NT2/D1 (cell line): ENCODE measurements at regions not wholly inside any gene's neighbourhood (a gene's known extent, or its start where the extent isn't known, plus 50 kb on each side); places are given as distances from the start of the nearest gene placed in this dataset.

Experiments
- DNase-seq: peaks from one replicate; pipeline ENCODE4 v3.0.0-alpha.2; 2011; ENCODE audit warnings: low read depth, low spot score
- H3K27me3 ChIP-seq: 2 replicates; pipeline ENCODE4 v1.6.0; 2011; ENCODE audit warnings: mild to moderate bottlenecking; ENCODE audit not compliant: insufficient read length, insufficient read depth
- H3K36me3 ChIP-seq: 2 replicates; pipeline ENCODE4 v1.6.1; 2011; ENCODE audit warnings: mild to moderate bottlenecking, low read length, mixed read lengths; ENCODE audit not compliant: insufficient read depth, insufficient read length
- H3K4me1 ChIP-seq: 2 replicates; pipeline ENCODE4 v1.5.1; 2011; ENCODE audit not compliant: insufficient read depth, insufficient read length
- H3K4me3 ChIP-seq: 2 replicates; pipeline ENCODE4 v1.5.1; 2011; ENCODE audit warnings: low read depth; ENCODE audit not compliant: insufficient read length
- H3K9ac ChIP-seq: 2 replicates; pipeline ENCODE4 v1.6.0; 2011; ENCODE audit warnings: low read depth; ENCODE audit not compliant: insufficient read length
- H3K9me3 ChIP-seq: 2 replicates; pipeline ENCODE4 v1.5.1; 2011; ENCODE audit warnings: mild to moderate bottlenecking, low read length; ENCODE audit not compliant: insufficient read depth
- SUZ12 ChIP-seq: IDR thresholded peaks from 2 replicates; pipeline ENCODE4 v1.6.1; 2011; ENCODE audit not compliant: insufficient read length, insufficient read depth; ENCODE audit errors: extremely low read depth
- YY1 ChIP-seq: IDR thresholded peaks from 2 replicates; pipeline ENCODE4 v1.6.1; 2011; ENCODE audit not compliant: insufficient read length, insufficient read depth
- ZNF274 ChIP-seq: IDR thresholded peaks from 2 replicates; pipeline ENCODE4 v1.6.1; 2011; ENCODE audit warnings: mild to moderate bottlenecking, low read depth, low read length

DNA sequence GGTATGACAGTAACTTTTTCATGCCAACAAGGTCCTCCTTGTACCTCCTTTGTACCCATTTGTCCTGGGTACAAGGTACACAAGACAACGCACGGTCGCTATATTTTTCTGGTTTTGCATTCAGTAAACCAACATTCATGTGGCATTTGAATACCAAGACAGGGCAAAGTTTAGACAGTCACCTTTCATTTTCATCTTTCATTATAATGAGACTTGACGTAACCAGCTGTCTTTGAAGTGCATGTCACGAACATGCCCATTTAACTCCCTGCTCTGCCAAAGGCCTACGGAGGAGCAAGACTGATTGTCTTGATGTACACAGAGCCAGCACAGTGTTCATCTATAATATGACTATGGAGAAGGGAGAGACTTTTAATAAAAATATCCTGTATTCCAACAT lies 91.0 kb downstream of the SETD4 start:
- H3K4me1 ChIP-seq, result no peaks in the 10 kb centered on the region
- no peak for DNase-seq
- TF ChIP-seq YY1 (no peak), ZNF274 (no peak), SUZ12 (no peak)

DNA sequence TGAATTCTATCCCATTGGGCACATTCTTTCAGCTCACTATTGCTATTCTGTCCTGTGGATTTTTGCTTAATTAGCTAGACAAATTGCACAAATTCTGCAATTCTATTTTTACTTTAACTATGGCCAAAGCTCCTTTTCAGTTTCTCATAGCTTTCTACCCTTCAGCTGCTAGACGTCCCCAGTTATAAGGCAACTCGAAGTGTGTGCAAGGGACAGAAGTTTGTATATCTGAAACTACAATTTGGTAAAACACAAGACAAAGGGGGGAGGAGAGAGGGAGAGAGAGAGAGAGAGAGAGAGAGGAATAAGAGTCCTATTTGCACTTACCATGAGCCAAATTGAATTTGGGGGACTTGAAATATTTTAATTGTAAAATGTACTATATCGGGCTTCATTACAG lies 91.8 kb downstream of the SETD4 start:
- Histone ChIP-seq H3K9me3 (no peaks in the 10 kb centered on the region), H3K9ac (no peak overlapping the region)
- TF ChIP-seq ZNF274, result no peak
- TF ChIP-seq SUZ12, result no peak
- TF ChIP-seq YY1, result no peak

More for the DNA sequence above, 91.0 kb downstream of the SETD4 start:
- H3K4me3 ChIP-seq, result no peak overlapping the region
- no peaks in the 10 kb centered on the region for H3K27me3 ChIP-seq
- H3K9ac ChIP-seq, result no peak overlapping the region
- H3K9me3 ChIP-seq, result no peaks in the 10 kb centered on the region
- H3K36me3 ChIP-seq, result no peaks in the 10 kb centered on the region

GRCh38 chr21:35965699-35966098 lies 94.6 kb downstream of the SETD4 start:
- H3K9me3 ChIP-seq, result no peaks in the 10 kb centered on the region
- no peak for TF ChIP-seq YY1
- no peak for TF ChIP-seq SUZ12
- no peak for TF ChIP-seq ZNF274
- no peak overlapping the region for H3K4me3 ChIP-seq
- no peak for DNase-seq
- no peak overlapping the region for H3K9ac ChIP-seq
- no peaks in the 10 kb centered on the region for H3K27me3 ChIP-seq
- H3K4me1 ChIP-seq, result no peaks in the 10 kb centered on the region
- no peaks in the 10 kb centered on the region for H3K36me3 ChIP-seq

More for the DNA sequence above, 91.8 kb downstream of the SETD4 start:
- Histone ChIP-seq H3K4me1 (no peaks in the 10 kb centered on the region), H3K36me3 (no peaks in the 10 kb centered on the region), H3K27me3 (no peaks in the 10 kb centered on the region), H3K4me3 (no peak overlapping the region)
- DNase-seq, result no peak

DNA sequence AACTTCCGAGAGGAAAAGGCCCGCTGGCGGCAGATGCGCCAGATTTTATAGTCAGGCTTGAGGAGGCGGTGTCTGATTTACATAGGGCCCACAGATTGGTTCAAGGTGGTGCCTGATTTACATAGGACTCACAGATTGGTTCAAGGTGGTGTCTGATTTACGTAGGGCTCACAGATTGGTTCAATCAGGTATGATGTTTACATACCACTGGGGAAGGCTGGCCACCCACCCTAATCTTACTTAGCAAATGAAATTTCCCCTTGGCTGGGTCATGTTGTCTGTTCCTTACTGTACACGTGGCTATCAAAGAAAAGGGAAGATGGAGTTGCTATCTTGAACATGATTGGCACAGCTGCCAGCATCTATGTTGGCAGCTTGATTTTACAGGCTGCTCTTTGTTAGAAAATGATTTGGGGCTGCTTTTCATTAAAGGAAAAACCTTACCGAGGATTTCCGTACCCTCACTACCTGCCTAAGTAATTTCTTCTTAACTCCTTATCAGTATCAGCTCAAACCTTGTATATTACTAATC lies 96.3 kb downstream of the SETD4 start:
- DNase-seq, result no peak
- Histone ChIP-seq H3K9ac (no peak overlapping the region), H3K36me3 (no peaks in the 10 kb centered on the region), H3K4me3 (no peak overlapping the region), H3K27me3 (no peaks in the 10 kb centered on the region), H3K4me1 (no peaks in the 10 kb centered on the region), H3K9me3 (no peaks in the 10 kb centered on the region)
- TF ChIP-seq YY1 (no peak), SUZ12 (no peak), ZNF274 (no peak)

DNA sequence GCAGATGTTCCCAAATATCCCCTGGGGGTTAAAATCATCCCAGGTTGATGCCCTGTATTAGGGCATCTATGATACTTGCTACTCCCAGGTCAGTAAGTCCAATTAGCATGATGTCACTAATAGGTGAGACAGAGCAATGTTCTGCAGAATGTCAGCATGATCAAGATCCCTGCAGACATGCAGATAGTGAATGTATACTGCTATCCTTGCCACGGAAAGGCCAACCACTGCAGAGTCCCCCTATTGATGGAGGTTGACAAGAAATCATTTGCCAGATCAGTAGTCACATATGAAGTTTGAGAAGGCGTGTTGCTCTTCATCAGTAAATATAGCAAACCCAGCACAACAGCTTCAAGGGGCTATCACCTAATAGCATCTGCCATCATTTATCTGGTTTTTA lies 97.4 kb downstream of the SETD4 start:
- TF ChIP-seq YY1 (no peak), ZNF274 (no peak), SUZ12 (no peak)
- no peak overlapping the region for H3K4me3 ChIP-seq
- no peaks in the 10 kb centered on the region for H3K36me3 ChIP-seq
- H3K4me1 ChIP-seq, result no peaks in the 10 kb centered on the region
- H3K27me3 ChIP-seq, result no peaks in the 10 kb centered on the region
- H3K9ac ChIP-seq, result no peak overlapping the region
- no peak for DNase-seq
- no peaks in the 10 kb centered on the region for H3K9me3 ChIP-seq

DNA sequence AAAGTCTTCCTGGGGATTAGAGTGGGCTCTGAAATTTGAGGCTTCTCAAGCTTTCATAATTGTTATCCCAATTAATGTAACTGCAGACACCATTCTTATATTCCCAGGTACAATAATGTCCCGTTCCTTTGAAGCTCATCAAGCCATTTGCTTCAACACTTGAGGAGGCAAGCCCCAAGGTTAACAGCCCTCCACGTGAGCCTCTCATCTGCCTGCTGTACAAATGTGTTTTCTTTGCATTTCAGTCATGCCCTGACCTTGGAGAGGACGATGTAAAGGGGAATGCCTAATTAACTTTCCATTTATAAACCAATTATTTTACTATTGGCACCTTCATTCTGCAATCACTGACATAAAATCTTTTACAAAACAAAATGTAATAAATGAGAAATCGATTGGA lies 106.3 kb downstream of the SETD4 start:
- Histone ChIP-seq H3K9me3 (0 out of 2 replicates have a peak, but pooled peaks cover 7% of the 10 kb centered on the region), H3K4me1 (no peaks in the 10 kb centered on the region), H3K27me3 (no peaks in the 10 kb centered on the region), H3K36me3 (no peaks in the 10 kb centered on the region), H3K4me3 (no peak overlapping the region), H3K9ac (no peak overlapping the region)
- TF ChIP-seq YY1 (no peak), SUZ12 (no peak), ZNF274 (no peak)
- DNase-seq, result no peak

DNA sequence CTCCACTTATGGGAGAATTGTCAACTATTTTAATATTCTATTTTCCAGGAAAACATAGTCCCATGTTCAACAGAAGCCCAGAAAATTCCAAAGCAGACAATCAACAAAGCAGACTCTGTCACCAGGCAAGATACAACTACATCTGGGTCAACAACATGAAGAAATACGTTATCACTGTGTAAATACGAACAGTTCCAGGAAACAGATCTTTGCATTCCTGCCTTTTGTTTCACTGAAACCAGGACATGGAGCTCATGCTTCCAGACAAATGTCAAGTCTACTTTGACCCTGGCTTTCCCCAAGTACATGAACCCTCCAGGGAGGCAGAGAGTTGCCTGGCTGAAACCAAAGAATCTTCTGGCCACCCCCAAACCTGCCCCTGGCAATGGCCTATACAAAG lies 106.7 kb downstream of the SETD4 start:
- no peak for DNase-seq
- TF ChIP-seq SUZ12, result no peak
- TF ChIP-seq YY1, result no peak
- no peak for TF ChIP-seq ZNF274
- no peaks in the 10 kb centered on the region for H3K27me3 ChIP-seq

More for the DNA sequence above, 106.7 kb downstream of the SETD4 start:
- H3K4me1 ChIP-seq, result no peaks in the 10 kb centered on the region
- no peak overlapping the region for H3K9ac ChIP-seq
- H3K9me3 ChIP-seq, result 0 out of 2 replicates have a peak, but pooled peaks cover 7% of the 10 kb centered on the region
- no peak overlapping the region for H3K4me3 ChIP-seq
- no peaks in the 10 kb centered on the region for H3K36me3 ChIP-seq
